GM21717 (cell line): ENCODE measurements at regions not wholly inside any gene's neighbourhood (a gene's known extent, or its start where the extent isn't known, plus 50 kb on each side); places are given as distances from the start of the nearest gene placed in this dataset.
"Not testable (repeated sequence)": the region's sequence is repeated elsewhere in the genome, so short reads cannot be mapped to it uniquely, and the experiment has no call there.

Source experiments
- ATAC-seq: cut with Tn5 transposase; IDR thresholded peaks from one replicate; pipeline ENCODE4 v1.9.1; 2021; ENCODE audit warnings: mild to moderate bottlenecking, moderate library complexity; ENCODE audit not compliant: unreplicated experiment

- ATAC-seq, result no peak
These were observed 107.5 kb upstream of the SIM2 start for GRCh38 chr21:36591326-36591970.

GRCh38 chr21:36596174-36596573 is 102.7 kb upstream of the SIM2 start:
- ATAC-seq, result no peak

- no peak for ATAC-seq
These were observed 97.6 kb upstream of the SIM2 start for GRCh38 chr21:36601362-36601761.

GRCh38 chr21:36602735-36603134 is 96.2 kb upstream of the SIM2 start:
- no peak for ATAC-seq

GRCh38 chr21:36603221-36603620 is 95.7 kb upstream of the SIM2 start:
- ATAC-seq, result no peak

- no peak for ATAC-seq
These were observed 93.5 kb upstream of the SIM2 start for GRCh38 chr21:36605426-36605825.

GRCh38 chr21:36606287-36606982 is 92.5 kb upstream of the SIM2 start:
- ATAC-seq, result no peak

- no peak for ATAC-seq
These were observed 92.0 kb upstream of the SIM2 start for GRCh38 chr21:36606983-36607325.

- no peak for ATAC-seq
These were observed 90.6 kb upstream of the SIM2 start for GRCh38 chr21:36608041-36608896.

GRCh38 chr21:36608897-36609225 is 90.1 kb upstream of the SIM2 start:
- no peak for ATAC-seq

GRCh38 chr21:36609654-36610053 is 89.3 kb upstream of the SIM2 start:
- ATAC-seq, result no peak

- ATAC-seq, result no peak
These were observed 88.7 kb upstream of the SIM2 start for GRCh38 chr21:36610201-36610600.

GRCh38 chr21:36610935-36611334 is 88.0 kb upstream of the SIM2 start:
- no peak for ATAC-seq

GRCh38 chr21:36611379-36611778 is 87.5 kb upstream of the SIM2 start:
- ATAC-seq, result no peak

GRCh38 chr21:36613059-36613458 is 85.9 kb upstream of the SIM2 start:
- no peak for ATAC-seq

GRCh38 chr21:36613554-36613953 is 85.4 kb upstream of the SIM2 start:
- no peak for ATAC-seq

- no peak for ATAC-seq
These were observed 83.5 kb upstream of the SIM2 start for GRCh38 chr21:36615274-36615964.

GRCh38 chr21:36616773-36617172 is 82.1 kb upstream of the SIM2 start:
- ATAC-seq, result not testable (repeated sequence)

GRCh38 chr21:36621794-36622193 is 77.1 kb upstream of the SIM2 start:
- ATAC-seq, result not testable (repeated sequence)

GRCh38 chr21:36624105-36624504 is 74.8 kb upstream of the SIM2 start:
- ATAC-seq, result no peak

GRCh38 chr21:36626791-36627190 is 72.1 kb upstream of the SIM2 start:
- ATAC-seq, result no peak
